Activated naive CD8-positive, alpha-beta T cell treated with anti-CD3 and anti-CD28 coated beads, Interleukin-2, amount 50 U/mL, for 24 hours (primary cell): ENCODE measurements at regions not wholly inside any gene's neighbourhood (a gene's known extent, or its start where the extent isn't known, plus 50 kb on each side); places are given as distances from the start of the nearest gene placed in this dataset.

Experiments
- ATAC-seq: fragments of 150-1000 bp; cut with Tn5 transposase; one replicate; pipeline ENCODE4 v1.10.0; 2021
- DNase-seq: peaks from one replicate; pipeline ENCODE4 v3.0.0; 2021
- H3K27ac Mint-ChIP-seq: one replicate; pipeline ENCODE4 v1.8.0; 2021; ENCODE audit warnings: mild to moderate bottlenecking, mixed read lengths
- H3K27me3 Mint-ChIP-seq: one replicate; pipeline ENCODE4 v1.8.0; 2021; ENCODE audit warnings: mixed read lengths
- H3K36me3 Mint-ChIP-seq: one replicate; pipeline ENCODE4 v1.8.0; 2021; ENCODE audit warnings: low read depth, mixed read lengths
- H3K4me1 Mint-ChIP-seq: one replicate; pipeline ENCODE4 v1.8.0; 2021; ENCODE audit warnings: mixed read lengths
- H3K4me3 Mint-ChIP-seq: one replicate; pipeline ENCODE4 v1.8.0; 2021; ENCODE audit warnings: mild to moderate bottlenecking, moderate library complexity, mixed read lengths
- H3K9me3 Mint-ChIP-seq: one replicate; pipeline ENCODE4 v1.8.0; 2021; ENCODE audit warnings: mixed read lengths

DNA sequence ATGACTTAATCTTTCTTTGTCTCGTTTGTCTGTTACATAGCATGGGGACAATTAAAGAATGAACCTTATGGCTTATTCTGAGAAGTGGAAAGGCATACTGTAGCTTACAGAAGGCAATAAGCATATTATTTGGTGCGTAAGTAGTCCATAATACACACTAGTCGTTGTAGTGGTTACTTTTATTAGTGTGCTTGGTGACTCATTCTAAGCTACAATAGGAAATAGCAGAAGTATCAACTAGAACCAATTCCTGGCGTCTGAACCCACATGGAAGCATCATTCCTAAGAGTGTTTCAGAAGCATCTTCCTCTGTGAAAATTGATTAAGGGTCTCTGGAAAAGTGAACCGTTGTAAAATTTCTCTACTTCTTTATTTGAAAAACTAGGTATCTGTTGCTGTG, 777.8 kb upstream of the EEF2KMT start:
- H3K4me3 Mint-ChIP-seq: no peak overlapping the region
- H3K27me3 Mint-ChIP-seq: no peaks in the 10 kb centered on the region
- H3K9me3 Mint-ChIP-seq: no peaks in the 10 kb centered on the region
- ATAC-seq (no peak), DNase-seq (no peak)
- H3K36me3 Mint-ChIP-seq: no peaks in the 10 kb centered on the region
- no peaks in the 10 kb centered on the region for H3K4me1 Mint-ChIP-seq
- H3K27ac Mint-ChIP-seq: no peak overlapping the region

DNA sequence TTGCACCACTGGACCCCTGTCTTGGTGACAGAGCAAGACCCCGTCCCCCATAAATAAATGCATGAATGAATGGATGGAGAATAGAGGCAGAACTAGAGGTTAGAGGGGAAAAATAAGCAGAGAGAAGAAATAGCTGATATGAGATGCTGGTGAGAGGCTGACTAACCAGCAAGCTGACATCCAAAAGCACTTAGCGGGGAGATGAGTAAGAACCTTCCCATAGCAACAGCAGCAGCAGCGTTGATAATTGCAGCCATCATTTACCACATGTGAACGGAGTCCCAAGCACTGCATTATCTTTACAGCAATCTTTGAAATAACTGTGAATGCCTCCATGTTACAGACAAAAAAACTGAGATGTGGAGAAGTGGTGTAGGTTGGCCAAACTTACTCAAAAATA, 777.3 kb upstream of the EEF2KMT start:
- Mint-ChIP-seq H3K4me1 (no peaks in the 10 kb centered on the region), H3K9me3 (no peaks in the 10 kb centered on the region), H3K27me3 (peaks cover 2% of the 10 kb centered on the region), H3K4me3 (no peak overlapping the region), H3K27ac (no peak overlapping the region), H3K36me3 (no peaks in the 10 kb centered on the region)
- no peak for DNase-seq
- no peak for ATAC-seq

DNA sequence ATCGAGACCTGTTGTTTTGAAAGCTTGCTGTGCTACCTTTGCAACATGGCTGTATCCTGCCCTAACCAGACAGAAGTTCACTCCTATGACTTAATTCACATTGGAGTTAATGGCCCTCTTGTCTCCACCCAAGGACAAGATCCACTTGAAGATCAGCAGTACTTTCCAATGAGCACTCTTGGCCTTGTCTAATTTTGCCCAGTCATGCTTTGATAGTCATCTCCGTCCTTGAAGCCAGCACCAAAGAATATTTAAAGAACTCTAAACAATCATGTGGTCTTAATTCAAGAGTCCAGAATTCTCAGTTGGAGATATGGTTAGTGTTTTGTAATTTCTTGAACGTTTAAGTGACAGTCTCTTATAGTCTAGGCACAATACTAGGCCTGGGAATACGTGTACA, 775.6 kb upstream of the EEF2KMT start:
- H3K4me3 Mint-ChIP-seq: no peak overlapping the region
- no peaks in the 10 kb centered on the region for H3K36me3 Mint-ChIP-seq
- no peaks in the 10 kb centered on the region for H3K4me1 Mint-ChIP-seq
- ATAC-seq (no peak), DNase-seq (no peak)
- no peaks in the 10 kb centered on the region for H3K9me3 Mint-ChIP-seq
- no peak overlapping the region for H3K27ac Mint-ChIP-seq
- H3K27me3 Mint-ChIP-seq: peaks cover 2% of the 10 kb centered on the region

DNA sequence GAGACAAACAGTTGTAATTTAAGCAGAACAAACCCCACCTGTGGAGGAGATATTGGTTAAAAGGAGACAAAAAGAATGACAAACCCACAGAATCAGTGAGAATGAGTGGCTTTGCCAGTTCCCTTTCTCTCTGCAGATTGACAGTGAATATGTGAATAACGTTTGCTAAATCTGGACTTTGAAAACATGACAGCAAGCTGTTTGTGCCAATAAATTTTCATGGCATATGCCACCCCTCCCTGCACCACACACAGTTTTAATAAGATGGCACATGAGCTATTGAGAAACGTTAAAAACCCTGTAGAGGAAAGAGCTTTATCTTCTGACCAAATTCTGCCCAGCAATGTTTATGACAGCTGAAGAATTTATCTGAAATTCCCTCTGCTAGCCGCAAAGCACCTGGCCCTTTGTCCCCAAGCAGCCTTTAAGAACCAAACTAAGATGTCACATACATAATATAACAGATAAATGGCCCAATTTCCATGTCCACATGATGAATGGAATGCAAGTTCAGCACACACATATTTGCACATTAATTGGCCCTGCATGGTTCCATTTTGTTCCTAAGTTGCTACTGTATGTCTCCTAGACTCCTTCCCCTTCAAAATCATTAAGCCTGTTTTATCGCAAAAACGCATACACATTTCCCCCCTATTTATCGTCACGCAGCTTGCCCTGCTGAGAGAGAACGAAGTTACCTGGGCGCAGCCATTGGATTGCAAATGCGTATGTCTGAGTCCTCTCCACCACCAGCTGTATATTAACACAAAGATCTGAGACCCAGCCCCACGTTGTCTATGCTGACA, 773.5 kb upstream of the EEF2KMT start:
- Mint-ChIP-seq H3K27ac (no peak overlapping the region), H3K27me3 (peaks cover 2% of the 10 kb centered on the region), H3K36me3 (no peaks in the 10 kb centered on the region), H3K4me3 (no peak overlapping the region), H3K9me3 (peaks cover 3% of the 10 kb centered on the region), H3K4me1 (no peaks in the 10 kb centered on the region)
- ATAC-seq: no peak
- no peak for DNase-seq

DNA sequence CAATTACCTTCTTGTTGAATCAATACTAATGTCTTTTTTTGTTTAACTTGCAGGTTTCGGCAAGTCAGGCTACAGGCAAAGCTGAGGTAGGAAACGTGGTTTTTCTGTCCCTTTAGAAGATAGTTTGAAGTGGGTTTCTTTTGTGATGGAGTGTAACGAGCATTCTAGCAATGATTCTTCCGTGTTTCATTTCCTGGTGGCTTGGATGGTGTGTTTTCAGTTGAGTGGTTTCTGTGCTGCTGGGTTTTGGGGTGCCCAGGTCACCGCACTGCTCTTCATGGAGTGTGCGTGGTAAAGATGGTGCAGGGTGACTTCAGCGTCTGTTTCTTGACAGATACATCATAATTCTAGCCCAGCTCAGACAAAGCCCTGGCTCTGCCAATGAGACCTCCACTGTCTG, 769.7 kb upstream of the EEF2KMT start:
- Mint-ChIP-seq H3K9me3 (peaks cover 10% of the 10 kb centered on the region), H3K27me3 (peaks cover 2% of the 10 kb centered on the region), H3K27ac (no peak overlapping the region), H3K4me3 (no peak overlapping the region), H3K4me1 (no peaks in the 10 kb centered on the region), H3K36me3 (no peaks in the 10 kb centered on the region)
- no peak for DNase-seq
- ATAC-seq: no peak

DNA sequence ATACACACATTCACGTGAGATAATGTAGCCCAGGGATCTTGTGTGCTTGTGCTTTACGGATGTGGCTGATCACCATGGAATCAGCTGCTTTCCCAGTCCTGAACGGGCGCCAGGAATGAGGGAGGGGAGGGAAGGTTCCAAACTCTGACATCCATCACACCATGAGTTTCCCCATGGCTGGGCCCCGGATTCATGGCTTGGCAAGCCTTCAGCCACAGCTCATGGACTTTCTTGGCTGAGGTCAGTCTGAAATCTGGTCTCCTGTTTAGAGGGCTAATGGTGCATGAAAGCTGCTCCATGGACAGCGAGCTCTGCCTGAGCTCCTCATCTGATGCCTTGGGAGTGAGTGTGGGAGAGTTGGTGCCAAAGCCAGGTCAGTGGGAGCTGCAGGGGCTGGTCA, 767.6 kb upstream of the EEF2KMT start:
- Mint-ChIP-seq H3K4me3 (no peak overlapping the region), H3K9me3 (peaks cover 10% of the 10 kb centered on the region), H3K27me3 (peaks cover 1% of the 10 kb centered on the region), H3K27ac (no peak overlapping the region), H3K4me1 (no peaks in the 10 kb centered on the region), H3K36me3 (no peaks in the 10 kb centered on the region)
- ATAC-seq (no peak), DNase-seq (no peak)

DNA sequence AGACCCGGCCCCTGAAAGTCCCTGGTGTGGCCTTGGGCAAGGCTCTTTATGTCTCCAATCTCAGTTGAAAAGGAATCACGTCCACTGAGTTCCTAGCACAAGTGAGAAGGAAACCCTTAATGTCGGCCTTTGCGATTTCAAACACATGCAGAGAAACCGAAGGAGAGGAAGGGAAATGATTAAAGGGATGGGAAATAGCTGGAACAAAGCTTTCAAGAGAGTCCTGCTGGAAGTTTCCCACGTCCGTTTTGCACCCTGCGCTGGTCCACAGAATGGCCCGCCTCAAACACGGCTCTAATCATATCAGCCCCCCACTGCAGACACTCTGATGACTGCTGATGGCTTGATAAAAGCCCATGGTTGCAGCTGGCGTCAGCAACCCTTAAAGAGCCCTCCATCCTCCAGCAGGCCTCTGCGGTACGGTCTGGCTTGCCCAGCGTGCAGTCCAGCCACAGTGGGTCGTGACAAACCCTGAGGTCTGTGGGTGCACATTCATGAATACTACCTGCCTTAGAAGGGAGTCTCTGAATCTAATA, 765.5 kb upstream of the EEF2KMT start:
- no peaks in the 10 kb centered on the region for H3K27me3 Mint-ChIP-seq

DNA sequence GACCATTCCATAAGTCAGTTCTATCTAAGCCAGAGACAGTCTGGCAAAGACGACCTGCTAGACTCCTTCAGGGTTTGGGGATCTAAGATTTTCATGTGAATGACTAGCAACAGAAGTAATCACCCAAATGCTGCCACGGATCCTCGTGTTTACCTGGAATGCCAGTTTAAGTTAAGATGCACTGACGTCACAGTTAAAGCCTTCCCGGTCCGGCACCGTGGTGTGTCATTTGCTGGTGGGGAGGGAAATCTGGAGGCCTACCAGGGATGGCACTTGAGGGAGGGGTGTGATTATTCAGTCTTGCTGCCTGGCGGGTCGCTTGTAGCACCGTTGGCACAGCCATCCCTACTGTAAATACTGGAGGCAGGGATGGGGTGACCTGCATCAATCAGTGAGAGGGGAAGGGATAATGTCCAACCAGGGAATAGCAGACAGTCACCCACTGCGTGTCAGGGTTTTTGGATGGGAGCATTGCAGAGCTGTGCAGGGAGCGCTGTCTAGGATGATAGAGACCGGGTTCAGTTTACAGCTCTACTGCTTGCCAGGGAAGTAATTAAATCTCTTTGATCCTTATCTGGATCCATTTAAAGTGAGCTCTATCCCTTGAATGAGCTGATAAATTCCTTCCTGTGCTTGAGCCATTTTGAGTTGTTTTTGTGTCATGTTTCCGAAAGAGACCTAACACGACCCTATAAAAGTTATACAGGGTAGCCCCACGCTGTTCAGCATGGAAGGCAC, 764.7 kb upstream of the EEF2KMT start:
- H3K36me3 Mint-ChIP-seq: no peaks in the 10 kb centered on the region
- no peak overlapping the region for H3K4me3 Mint-ChIP-seq
- peaks cover 10% of the 10 kb centered on the region for H3K9me3 Mint-ChIP-seq
- DNase-seq (no peak), ATAC-seq (no peak)
- H3K4me1 Mint-ChIP-seq: no peaks in the 10 kb centered on the region
- no peak overlapping the region for H3K27ac Mint-ChIP-seq
- no peaks in the 10 kb centered on the region for H3K27me3 Mint-ChIP-seq

More for the DNA sequence above, 765.5 kb upstream of the EEF2KMT start:
- ATAC-seq (no peak), DNase-seq (no peak)
- no peaks in the 10 kb centered on the region for H3K36me3 Mint-ChIP-seq
- no peak overlapping the region for H3K4me3 Mint-ChIP-seq
- peaks cover 10% of the 10 kb centered on the region for H3K9me3 Mint-ChIP-seq
- H3K27ac Mint-ChIP-seq: no peak overlapping the region
- no peaks in the 10 kb centered on the region for H3K4me1 Mint-ChIP-seq

DNA sequence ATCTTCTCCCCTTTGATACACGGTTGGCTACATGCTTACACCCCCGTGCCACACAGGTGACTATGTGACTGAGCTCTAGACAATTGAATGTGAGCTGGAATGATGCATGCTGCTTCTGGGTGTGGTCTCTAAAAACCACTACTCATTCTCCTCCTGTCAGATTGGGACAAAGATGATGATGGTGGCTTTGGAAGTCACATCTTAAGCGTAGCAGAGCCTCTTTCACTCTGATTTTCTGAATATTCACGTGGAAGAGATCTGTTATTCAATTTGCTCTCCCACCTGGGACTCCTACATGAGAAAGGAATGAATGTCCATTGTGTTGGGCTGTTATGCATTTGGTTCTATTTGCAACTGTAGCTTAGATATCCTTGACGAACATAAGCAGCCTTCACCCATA, 763.6 kb upstream of the EEF2KMT start:
- peaks cover 9% of the 10 kb centered on the region for H3K9me3 Mint-ChIP-seq
- H3K36me3 Mint-ChIP-seq: no peaks in the 10 kb centered on the region
- no peaks in the 10 kb centered on the region for H3K27me3 Mint-ChIP-seq
- ATAC-seq: no peak
- no peaks in the 10 kb centered on the region for H3K4me1 Mint-ChIP-seq
- DNase-seq: no peak
- no peak overlapping the region for H3K27ac Mint-ChIP-seq
- H3K4me3 Mint-ChIP-seq: no peak overlapping the region

DNA sequence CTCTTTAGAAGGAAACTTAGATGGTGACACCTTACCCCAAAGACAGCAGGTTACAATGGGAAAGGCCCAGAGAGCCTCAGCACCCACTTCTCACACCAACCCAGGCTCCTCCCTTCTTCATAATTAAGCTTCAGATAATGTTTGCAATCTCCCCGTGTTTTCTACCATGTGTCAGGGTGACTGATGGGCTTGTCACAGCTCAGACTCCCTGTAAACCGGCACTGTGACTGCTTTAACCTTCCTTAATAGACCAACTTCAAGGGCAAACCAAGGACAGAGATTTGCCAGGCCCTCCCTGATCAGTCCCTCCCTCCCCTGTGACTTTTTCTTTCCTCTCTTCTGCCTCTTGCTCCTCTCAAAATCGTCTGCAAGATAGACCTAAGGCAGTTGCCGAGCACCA, 760.6 kb upstream of the EEF2KMT start:
- ATAC-seq (no peak), DNase-seq (no peak)
- Mint-ChIP-seq H3K4me3 (no peak overlapping the region), H3K27ac (no peak overlapping the region), H3K4me1 (no peaks in the 10 kb centered on the region), H3K36me3 (no peaks in the 10 kb centered on the region), H3K9me3 (peaks cover 10% of the 10 kb centered on the region), H3K27me3 (no peaks in the 10 kb centered on the region)

DNA sequence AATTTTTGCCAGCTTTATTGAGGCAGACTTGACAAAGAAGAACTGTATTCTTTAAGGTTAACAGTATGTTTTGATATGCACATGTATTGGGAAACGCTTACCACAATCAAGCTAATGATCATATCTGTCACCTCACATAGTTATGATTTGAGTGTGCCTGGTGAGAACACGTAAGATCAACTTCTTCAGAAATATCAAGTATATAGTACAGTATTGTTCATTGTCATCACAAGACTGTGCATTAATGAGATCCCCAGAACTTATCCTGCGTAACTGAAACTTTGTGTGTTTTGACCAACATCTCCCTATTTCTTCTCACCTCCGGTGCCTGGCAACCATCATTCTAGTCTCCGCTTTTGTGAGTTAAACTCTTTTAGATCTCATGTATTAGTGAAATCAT, 756.4 kb upstream of the EEF2KMT start:
- no peak overlapping the region for H3K27ac Mint-ChIP-seq
- ATAC-seq (no peak), DNase-seq (no peak)
- no peaks in the 10 kb centered on the region for H3K4me1 Mint-ChIP-seq
- H3K9me3 Mint-ChIP-seq: peaks cover 10% of the 10 kb centered on the region
- H3K4me3 Mint-ChIP-seq: no peak overlapping the region
- H3K27me3 Mint-ChIP-seq: no peaks in the 10 kb centered on the region
- no peaks in the 10 kb centered on the region for H3K36me3 Mint-ChIP-seq

DNA sequence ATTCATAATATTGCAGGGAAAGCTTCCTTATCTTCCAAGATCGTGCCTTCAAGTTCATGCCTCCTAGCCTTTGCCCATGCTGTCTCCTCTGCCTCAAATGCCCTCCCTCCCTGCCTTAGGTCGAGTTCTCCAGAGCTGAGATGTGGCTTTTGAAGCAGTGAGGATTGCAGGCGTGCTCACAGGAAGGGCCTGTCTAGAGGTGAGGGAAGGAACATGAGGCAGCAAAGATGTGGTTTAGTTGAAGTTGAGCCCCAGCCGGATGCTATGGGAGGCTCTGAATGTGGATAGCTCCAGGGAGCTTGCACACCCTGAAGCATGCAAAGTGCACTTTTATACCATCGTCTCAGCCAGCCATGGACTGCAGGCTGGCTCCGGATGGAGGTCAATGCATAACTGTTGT, 754.6 kb upstream of the EEF2KMT start:
- H3K9me3 Mint-ChIP-seq: peaks cover 10% of the 10 kb centered on the region
- no peaks in the 10 kb centered on the region for H3K4me1 Mint-ChIP-seq
- H3K27me3 Mint-ChIP-seq: peaks cover 1% of the 10 kb centered on the region
- DNase-seq (no peak), ATAC-seq (no peak)
- H3K27ac Mint-ChIP-seq: no peak overlapping the region
- no peaks in the 10 kb centered on the region for H3K36me3 Mint-ChIP-seq
- no peak overlapping the region for H3K4me3 Mint-ChIP-seq

DNA sequence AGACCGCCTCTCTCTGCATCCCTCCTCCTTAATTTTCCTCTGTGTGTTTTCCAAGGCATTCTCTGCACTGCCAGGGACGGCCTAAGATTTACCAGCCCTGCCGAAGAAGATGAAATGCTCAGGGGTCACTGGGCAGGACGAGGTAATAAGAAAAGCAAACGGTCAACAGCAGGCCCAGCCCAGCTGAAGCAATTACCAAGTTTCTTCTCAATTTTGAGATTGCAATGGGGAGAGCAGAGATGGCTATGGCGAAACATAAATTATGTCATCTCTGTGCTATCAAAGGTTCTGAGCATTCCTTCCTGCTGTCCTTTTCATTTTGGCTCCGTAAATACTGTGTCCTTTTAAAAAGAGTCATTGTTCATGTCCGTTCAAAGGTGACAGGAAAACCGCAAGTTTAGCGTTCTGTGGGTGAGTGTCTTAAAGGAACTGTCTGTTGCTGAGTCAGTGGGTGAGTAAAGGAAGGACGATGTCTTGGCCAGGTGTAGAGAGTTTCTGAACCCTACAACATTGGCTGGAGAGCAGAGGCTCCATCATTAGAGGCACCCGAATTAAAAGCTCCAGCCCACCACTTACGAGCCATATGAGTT, 753.9 kb upstream of the EEF2KMT start:
- no peaks in the 10 kb centered on the region for H3K4me1 Mint-ChIP-seq

DNA sequence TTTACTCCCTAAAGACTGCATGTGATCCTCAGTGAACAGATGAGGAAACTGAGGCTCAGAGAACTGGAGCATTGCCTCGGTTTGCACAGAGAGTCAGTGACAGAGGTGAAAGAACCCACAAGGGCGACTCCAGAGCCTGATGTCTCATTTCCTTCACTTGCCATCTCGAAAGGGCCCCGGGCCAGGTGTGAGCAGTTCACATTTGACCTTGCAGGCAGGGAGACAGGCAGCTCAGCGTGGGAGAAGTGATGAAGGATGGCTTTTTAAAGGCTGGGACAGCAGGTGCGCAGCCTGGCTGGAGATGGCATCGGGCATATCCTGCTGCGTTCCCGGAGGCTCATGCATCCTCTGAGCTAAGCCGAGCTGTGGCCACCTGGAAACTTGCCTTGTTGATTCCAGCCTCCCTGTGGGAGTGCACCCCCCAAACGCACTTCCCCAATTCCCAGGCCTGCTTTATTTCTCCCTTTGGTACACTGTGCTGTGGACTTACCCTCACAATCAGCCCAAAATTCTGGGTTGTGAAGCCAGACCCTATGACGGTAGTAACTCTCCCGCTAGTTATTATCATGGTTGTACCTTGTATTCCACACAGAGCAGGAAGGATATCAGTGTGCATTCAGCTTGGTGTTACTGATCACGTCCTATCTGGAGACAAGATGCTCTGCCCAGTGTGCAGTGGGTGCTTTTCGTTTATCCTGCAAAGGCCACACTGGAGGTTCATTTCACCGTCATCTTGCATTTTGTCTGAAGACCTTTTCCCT, 753.2 kb upstream of the EEF2KMT start:
- Mint-ChIP-seq H3K4me3 (no peak overlapping the region), H3K9me3 (peaks cover 10% of the 10 kb centered on the region), H3K27me3 (peaks cover 1% of the 10 kb centered on the region), H3K27ac (no peak overlapping the region), H3K36me3 (no peaks in the 10 kb centered on the region), H3K4me1 (no peaks in the 10 kb centered on the region)
- no peak for DNase-seq
- no peak for ATAC-seq

More for the DNA sequence above, 753.9 kb upstream of the EEF2KMT start:
- H3K9me3 Mint-ChIP-seq: peaks cover 10% of the 10 kb centered on the region
- H3K4me3 Mint-ChIP-seq: no peak overlapping the region
- H3K27ac Mint-ChIP-seq: no peak overlapping the region
- ATAC-seq: no peak
- DNase-seq: no peak
- H3K27me3 Mint-ChIP-seq: peaks cover 1% of the 10 kb centered on the region
- H3K36me3 Mint-ChIP-seq: no peaks in the 10 kb centered on the region
